CD14-positive monocyte (primary cell): ENCODE measurements at regions not wholly inside any gene's neighbourhood (a gene's known extent, or its start where the extent isn't known, plus 50 kb on each side); places are given as distances from the start of the nearest gene placed in this dataset.

ENCODE experiments used
- DNase-seq, 3 donors: peaks; one replicate each; pipeline ENCODE4 v3.0.0-alpha.2; 2011 to 2022
- H2AFZ ChIP-seq: 2 replicates; pipeline ENCODE4 v1.6.0; 2012; ENCODE audit warnings: mild to moderate bottlenecking, low read depth, low read length, inconsistent platforms; ENCODE audit not compliant: insufficient read depth, poor library complexity, severe bottlenecking
- H3K27ac ChIP-seq, 2 donors: 1 replicate in 1 of 2; 2 replicates in 1 of 2; pipeline ENCODE4 v1.5.1; 2012 to 2013; ENCODE audit warnings: low read length in 2 of 2, control low read depth in 1 of 2, inconsistent platforms in 1 of 2, low read depth in 1 of 2, mild to moderate bottlenecking in 1 of 2
- H3K27me3 ChIP-seq, 2 donors: one replicate each; pipeline versions ENCODE4 v1.6.0 to v1.6.1; 2011 to 2013; ENCODE audit warnings: low read length in 2 of 2; ENCODE audit not compliant: control insufficient read depth in 2 of 2, insufficient read depth in 2 of 2
- H3K36me3 ChIP-seq, 2 donors: replicated peaks in 1 of 2; 1 replicate in 1 of 2; 2 replicates in 1 of 2; pipeline versions ENCODE4 v1.5.1 to v1.6.1; 2012 to 2013; ENCODE audit warnings: low read length in 2 of 2, control low read depth in 1 of 2, inconsistent platforms in 1 of 2, mild to moderate bottlenecking in 1 of 2; ENCODE audit not compliant: insufficient read depth in 2 of 2, control insufficient read depth in 1 of 2
- H3K4me1 ChIP-seq, 2 donors: 1 replicate in 1 of 2; 2 replicates in 1 of 2; pipeline versions ENCODE4 v1.5.1 to v1.6.1; 2012 to 2013; ENCODE audit warnings: low read length in 2 of 2, control low read depth in 1 of 2, inconsistent platforms in 1 of 2, mild to moderate bottlenecking in 1 of 2, moderate library complexity in 1 of 2; ENCODE audit not compliant: insufficient read depth in 2 of 2, control insufficient read depth in 1 of 2
- H3K4me2 ChIP-seq: replicated peaks from 2 replicates; pipeline ENCODE3; 2012; ENCODE audit warnings: low read length, moderate library complexity, mild to moderate bottlenecking; ENCODE audit not compliant: poor library complexity, severe bottlenecking; ENCODE audit errors: extremely low read depth
- H3K4me3 ChIP-seq, 3 experiments: fragments of 200-600 bp in 1 of 3; sonication (generic) in 1 of 3; replicated peaks in 1 of 3; 1 replicate in 2 of 3; 2 replicates in 1 of 3; pipeline ENCODE4 v1.5.1; 2011 to 2013; ENCODE audit warnings: low read length in 3 of 3, mild to moderate bottlenecking in 3 of 3, control low read depth in 2 of 3, low read depth in 2 of 3, inconsistent platforms in 1 of 3, moderate library complexity in 1 of 3
- H3K79me2 ChIP-seq: 2 replicates; pipeline ENCODE4 v1.6.0; 2012; ENCODE audit warnings: mild to moderate bottlenecking, control low read depth, inconsistent platforms, low read length, moderate library complexity; ENCODE audit not compliant: insufficient read depth
- H3K9ac ChIP-seq: 2 replicates; pipeline ENCODE4 v1.6.0; 2017; ENCODE audit warnings: low read length, mild to moderate bottlenecking; ENCODE audit not compliant: insufficient read depth, poor library complexity, severe bottlenecking
- H3K9me3 ChIP-seq, 2 donors: replicated peaks in 1 of 2; 1 replicate in 1 of 2; 2 replicates in 1 of 2; pipeline versions ENCODE4 v1.5.1 to v1.6.1; 2012 to 2013; ENCODE audit warnings: low read length in 2 of 2, control low read depth in 1 of 2; ENCODE audit not compliant: control insufficient read depth in 1 of 2, insufficient read depth in 1 of 2
- H4K20me1 ChIP-seq: 2 replicates; pipeline ENCODE4 v1.6.0; 2012; ENCODE audit warnings: mild to moderate bottlenecking, low read length, control low read depth, moderate library complexity; ENCODE audit not compliant: insufficient read depth
- H3K27ac Mint-ChIP-seq, 7 donors: one replicate each; pipeline ENCODE4 v1.8.0; 2020; ENCODE audit warnings: mild to moderate bottlenecking in 7 of 7, mixed read lengths in 7 of 7, moderate library complexity in 6 of 7, inconsistent platforms in 2 of 7
- H3K27me3 Mint-ChIP-seq, 3 donors: one replicate each; pipeline ENCODE4 v1.8.0; 2021 to 2022; ENCODE audit warnings: low read depth in 3 of 3, mild to moderate bottlenecking in 3 of 3, mixed read lengths in 3 of 3, moderate library complexity in 3 of 3, inconsistent platforms in 1 of 3
- H3K36me3 Mint-ChIP-seq, 2 donors: one replicate each; pipeline ENCODE4 v1.8.0; 2020; ENCODE audit warnings: mixed read lengths in 2 of 2, inconsistent platforms in 1 of 2, mild to moderate bottlenecking in 1 of 2
- H3K4me1 Mint-ChIP-seq: one replicate; pipeline ENCODE4 v1.8.0; 2020; ENCODE audit warnings: mild to moderate bottlenecking, mixed read lengths
- H3K4me3 Mint-ChIP-seq, 2 donors: one replicate each; pipeline ENCODE4 v1.8.0; 2020; ENCODE audit warnings: mild to moderate bottlenecking in 2 of 2, mixed read lengths in 2 of 2, moderate library complexity in 1 of 2
- H3K9me3 Mint-ChIP-seq, 7 donors: one replicate each; pipeline ENCODE4 v1.8.0; 2020 to 2022; ENCODE audit warnings: mixed read lengths in 7 of 7, mild to moderate bottlenecking in 6 of 7, moderate library complexity in 6 of 7, inconsistent platforms in 2 of 7
- CTCF ChIP-seq: fragments of 200-600 bp; IDR thresholded peaks from one replicate; pipeline ENCODE4 v1.8.0; 2022; ENCODE audit warnings: antibody characterized with exemption, mild to moderate bottlenecking
- WGBS: methylation state at CpG from one replicate; pipeline ENCODE4 v1.1.5; 2013; ENCODE audit warnings: missing lambda C conversion rate; ENCODE audit not compliant: insufficient coverage; 5-methylcytosine and 5-hydroxymethylcytosine counted together
- intact Hi-C, 2 donors: fragments of 100-400 bp; cut with micrococcal nuclease; formaldehyde crosslinking; loops; one replicate each; pipeline versions ENCODE4 v1.15.0 to v1.15.1; 2023

DNA sequence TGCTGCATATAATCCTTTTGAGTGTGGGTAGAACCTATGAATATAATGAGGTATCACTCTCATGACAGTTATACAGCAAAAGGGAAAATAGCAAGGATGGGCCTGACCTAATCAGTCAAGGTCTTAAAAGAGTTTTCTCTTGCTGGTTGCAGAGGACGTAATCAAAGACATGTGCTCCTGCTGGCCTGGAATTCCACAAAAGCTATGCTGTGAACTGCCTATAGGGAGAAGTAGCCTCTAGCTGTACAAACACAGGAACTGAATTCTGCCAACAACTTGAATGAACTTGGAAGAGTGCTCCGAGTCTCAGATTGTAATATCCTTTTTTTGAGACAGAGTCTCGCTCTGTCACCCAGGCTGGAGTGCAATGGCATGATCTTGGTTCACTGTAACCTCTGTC, 195.6 kb downstream of the PLK2 start:
- peaks cover 1 to 3% (median 2%) of the 10 kb centered on the region in 3 donors for H3K27me3 Mint-ChIP-seq
- Histone ChIP-seq H3K4me1 (no peaks in the 10 kb centered on the region), H3K36me3 (no peaks in the 10 kb centered on the region), H3K27ac (no peak overlapping the region), H3K9me3 (no peaks in the 10 kb centered on the region), H3K79me2 (no peaks in the 10 kb centered on the region), H3K4me3 (no peak overlapping the region), H4K20me1 (no peaks in the 10 kb centered on the region), H3K27me3 (no peaks in the 10 kb centered on the region), H3K9ac (no peak overlapping the region), H3K4me2 (no peak overlapping the region), H2AFZ (no peak overlapping the region)
- 100% methylated on average over 3 of the region's 3 CpGs for whole genome bisulfite sequencing
- peaks cover 0 to 10% (median 3%) of the 10 kb centered on the region in 7 donors for H3K9me3 Mint-ChIP-seq
- no peak overlapping the region for H3K27ac Mint-ChIP-seq
- no peak for DNase-seq
- H3K4me3 Mint-ChIP-seq = no peak overlapping the region
- H3K4me1 Mint-ChIP-seq = no peaks in the 10 kb centered on the region
- TF ChIP-seq CTCF = no peak
- intact Hi-C loops = no loop called here
- H3K36me3 Mint-ChIP-seq = no peaks in the 10 kb centered on the region

DNA sequence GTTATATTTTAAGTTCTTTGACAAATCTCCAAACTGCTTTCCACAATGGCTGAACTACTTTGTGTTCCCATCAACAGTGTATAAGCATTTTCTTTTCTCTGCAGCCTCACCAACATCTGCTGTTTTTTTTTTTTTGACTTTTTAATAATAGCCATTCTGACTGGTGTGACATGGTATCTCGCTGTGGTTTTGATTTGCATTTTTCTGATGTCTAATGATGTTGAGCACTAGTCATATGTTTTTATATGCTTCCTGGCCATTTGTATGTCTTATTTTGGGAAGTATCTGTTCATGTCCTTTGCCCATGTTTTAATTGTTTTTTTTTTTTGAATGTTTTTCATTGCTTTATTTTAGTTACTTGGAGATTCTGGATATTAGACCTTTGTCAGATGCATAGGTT, 196.6 kb downstream of the PLK2 start:
- Histone ChIP-seq H3K4me3 (no peak overlapping the region), H3K9ac (no peak overlapping the region), H3K4me2 (no peak overlapping the region), H4K20me1 (no peaks in the 10 kb centered on the region), H3K79me2 (no peaks in the 10 kb centered on the region), H3K9me3 (no peaks in the 10 kb centered on the region), H3K36me3 (no peaks in the 10 kb centered on the region), H2AFZ (no peak overlapping the region), H3K4me1 (no peaks in the 10 kb centered on the region), H3K27me3 (no peaks in the 10 kb centered on the region), H3K27ac (no peak overlapping the region)
- no peak for TF ChIP-seq CTCF
- intact Hi-C loops = no loop called here
- Mint-ChIP-seq H3K9me3 (peaks cover 0 to 6% (median 0%) of the 10 kb centered on the region in 7 donors), H3K4me3 (no peak overlapping the region), H3K27ac (no peak overlapping the region), H3K4me1 (no peaks in the 10 kb centered on the region), H3K36me3 (no peaks in the 10 kb centered on the region), H3K27me3 (peaks cover 1 to 3% (median 3%) of the 10 kb centered on the region in 3 donors)
- DNase-seq = no peak
- no CpG with 5 or more reads among the region's 1 CpG for WGBS
